ENCODE measurements at regions not wholly inside any gene's neighbourhood (a gene's known extent, or its start where the extent isn't known, plus 50 kb on each side); places are given as distances from the start of the nearest gene placed in this dataset.
"Not testable (repeated sequence)": the region's sequence is repeated elsewhere in the genome, so short reads cannot be mapped to it uniquely, and the experiment has no call there.

GRCh38 chr10:18868919-18869318 is 179.7 kb upstream of the MALRD1 start:
- DNase-seq (ENCODE audit: low read depth): no peak

DNA sequence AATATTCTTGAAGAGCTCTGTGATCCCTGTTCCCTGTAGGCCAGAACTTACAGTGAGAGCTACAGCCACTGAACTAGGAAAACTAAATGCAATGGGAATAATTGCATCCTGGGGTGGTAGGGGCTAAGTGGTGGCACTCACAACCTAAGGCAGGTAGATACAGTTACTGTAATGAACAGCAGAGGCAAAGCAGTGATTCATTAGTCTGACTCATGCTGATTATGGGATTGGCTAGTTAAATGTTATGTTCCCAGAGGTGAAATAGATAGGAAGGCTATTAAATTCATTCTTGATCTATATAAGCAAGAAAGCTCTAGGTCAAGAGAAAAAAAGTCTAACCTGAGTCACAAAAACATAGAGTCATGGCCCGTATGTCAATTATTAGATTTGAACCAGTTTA is 173.1 kb upstream of the MALRD1 start:
- no peak for DNase-seq (ENCODE audit: low read depth)

- DNase-seq (ENCODE audit: low read depth): no peak
Measured at GRCh38 chr10:18879284-18879683, 169.3 kb upstream of the MALRD1 start.

DNA sequence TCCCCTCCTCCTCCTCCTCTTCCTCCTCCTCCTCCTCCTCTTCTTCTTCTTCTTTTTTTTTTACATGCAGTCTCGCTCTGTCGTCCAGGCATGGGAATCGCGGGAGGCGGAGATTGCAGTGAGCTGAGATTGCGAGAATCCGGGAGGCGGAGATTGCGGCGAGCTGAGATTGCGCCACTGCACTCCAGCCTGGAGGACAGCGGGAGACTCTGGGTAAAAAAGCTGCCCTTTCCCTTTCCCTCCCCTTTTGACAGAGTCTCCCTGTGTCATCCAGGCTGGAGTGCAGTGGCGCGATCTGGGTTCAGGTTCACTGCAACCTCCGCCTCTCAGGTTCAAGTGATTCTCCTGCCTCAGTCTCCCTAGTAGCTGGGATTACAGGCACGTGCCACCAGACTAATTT is 168.1 kb upstream of the MALRD1 start:
- no peak for DNase-seq (ENCODE audit: low read depth)

DNA sequence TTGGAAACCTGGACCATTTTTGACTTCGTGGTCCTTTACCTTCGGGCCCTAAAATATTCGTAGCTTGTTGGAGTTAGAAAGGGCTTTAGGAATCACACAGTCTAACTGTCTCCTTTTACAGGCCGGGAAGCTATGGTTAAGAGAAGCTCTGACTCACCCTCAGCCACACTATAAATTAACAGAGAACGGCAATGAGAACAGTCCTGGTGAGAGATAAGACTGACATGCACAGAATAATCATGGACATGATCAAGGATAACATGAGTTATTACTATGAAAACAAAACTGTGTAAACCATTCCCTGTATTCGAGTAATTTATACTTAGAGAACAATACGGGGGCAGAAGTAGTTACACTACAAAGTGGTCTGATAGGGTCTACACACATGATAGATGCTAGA is 162.5 kb upstream of the MALRD1 start:
- DNase-seq (ENCODE audit: low read depth): no peak

- DNase-seq (ENCODE audit: low read depth): no peak
Measured at GRCh38 chr10:18906636-18907035, 142.0 kb upstream of the MALRD1 start.

GRCh38 chr10:18917431-18917830 is 131.2 kb upstream of the MALRD1 start:
- not testable (repeated sequence) for DNase-seq (ENCODE audit: low read depth)

DNA sequence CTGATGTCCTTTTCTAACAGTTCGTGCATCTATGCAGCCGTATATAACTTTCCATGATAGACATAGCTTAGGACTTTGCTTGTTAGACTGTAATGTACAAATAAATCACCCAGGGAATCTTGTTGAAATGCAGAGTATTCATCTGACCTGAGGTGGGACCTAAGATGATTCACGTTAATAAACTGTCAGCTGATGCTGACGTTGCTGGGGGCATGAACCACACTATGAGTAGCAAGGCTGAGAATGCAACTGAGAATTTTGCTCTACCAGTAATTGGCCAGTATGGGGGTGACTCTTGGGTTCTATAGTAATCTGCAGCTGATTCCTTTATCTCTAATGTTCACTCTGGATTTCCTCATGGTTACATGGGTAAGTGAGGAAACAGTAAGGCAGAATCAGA is 130.1 kb upstream of the MALRD1 start:
- DNase-seq (ENCODE audit: low read depth): no peak

DNA sequence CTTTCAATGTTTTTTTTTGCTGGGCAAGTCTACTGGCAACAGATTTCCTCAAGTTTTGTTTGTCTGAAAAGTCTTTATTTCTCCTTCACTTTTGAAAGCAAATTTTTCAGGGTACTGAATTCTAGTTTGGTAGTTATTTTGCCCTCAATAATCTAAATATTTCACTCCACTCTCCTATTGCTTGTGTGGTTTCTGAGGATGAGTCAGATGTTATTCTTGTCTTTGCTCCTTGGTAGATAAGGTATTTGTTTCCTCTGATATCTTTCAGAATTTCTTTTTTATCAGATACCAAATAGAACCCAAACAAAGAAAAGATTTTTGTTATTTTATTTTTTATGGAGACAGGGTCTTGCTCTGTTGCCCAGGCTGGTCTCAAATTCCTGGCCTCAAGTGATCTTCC is 99.2 kb upstream of the MALRD1 start:
- DNase-seq (ENCODE audit: low read depth): no peak

- DNase-seq (ENCODE audit: low read depth): not testable (repeated sequence)
Measured at GRCh38 chr10:18951072-18951823, 97.4 kb upstream of the MALRD1 start.

GRCh38 chr10:18955061-18955460 is 93.5 kb upstream of the MALRD1 start:
- DNase-seq (ENCODE audit: low read depth): no peak

GRCh38 chr10:18959369-18959768 is 89.2 kb upstream of the MALRD1 start:
- DNase-seq (ENCODE audit: low read depth): no peak

DNA sequence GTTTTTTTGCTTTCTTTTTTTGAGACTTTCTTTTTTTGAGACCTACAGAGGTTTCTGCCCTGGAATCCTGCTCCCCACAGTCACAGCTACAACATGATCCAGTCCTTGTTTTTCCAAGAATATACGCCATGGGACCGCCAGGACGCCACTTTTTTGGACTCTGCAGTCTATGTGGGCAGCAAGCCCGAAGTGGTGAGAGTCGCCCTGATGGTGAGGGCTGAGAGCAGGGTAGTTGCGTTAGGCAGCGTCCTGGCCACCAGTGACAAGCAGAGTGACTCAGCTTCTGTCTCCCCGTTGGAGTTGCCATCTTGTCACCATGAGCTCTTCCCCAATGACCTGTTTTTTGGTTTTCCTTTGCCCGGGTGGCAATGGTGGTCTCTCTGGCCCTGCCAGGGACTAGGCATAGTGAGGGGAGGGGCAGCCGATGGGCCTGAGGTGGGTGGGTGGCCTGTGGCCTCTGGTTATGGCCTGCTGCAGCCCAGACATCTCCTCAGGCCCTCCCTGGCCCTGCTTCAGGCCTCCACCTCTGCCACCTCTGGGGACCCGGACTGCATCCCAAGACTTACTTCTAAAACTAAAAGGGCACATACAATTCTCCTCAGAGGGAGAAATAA is 88.0 kb upstream of the MALRD1 start:
- DNase-seq (ENCODE audit: low read depth): no peak

- no peak for DNase-seq (ENCODE audit: low read depth)
Measured at GRCh38 chr10:18968159-18968558, 80.4 kb upstream of the MALRD1 start.

- DNase-seq (ENCODE audit: low read depth): no peak
Measured at GRCh38 chr10:18976696-18977251, 71.8 kb upstream of the MALRD1 start.

GRCh38 chr10:18980089-18980629 is 68.4 kb upstream of the MALRD1 start:
- no peak for DNase-seq (ENCODE audit: low read depth)

- DNase-seq (ENCODE audit: low read depth): no peak
Measured at GRCh38 chr10:18984531-18984930, 64.1 kb upstream of the MALRD1 start.

DNA sequence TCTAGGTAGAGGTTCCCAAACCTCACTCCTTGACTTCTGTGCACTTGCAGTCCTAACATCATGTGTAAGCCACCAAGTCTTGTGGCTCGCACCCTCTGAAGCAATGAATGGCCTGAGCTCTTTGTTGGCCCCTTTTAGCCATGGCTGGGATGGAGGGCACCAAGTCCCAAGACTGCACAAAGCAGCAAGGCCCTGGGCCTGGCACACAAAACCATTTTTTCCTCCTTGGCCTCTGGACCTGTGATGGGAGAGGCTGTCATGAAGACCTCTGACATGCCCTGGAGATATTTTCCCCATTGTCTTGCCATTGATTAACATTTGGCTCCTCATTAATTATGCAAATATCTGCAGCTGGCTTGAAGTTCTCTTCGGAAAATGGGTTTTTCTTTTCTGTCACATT is 60.3 kb upstream of the MALRD1 start:
- no peak for DNase-seq (ENCODE audit: low read depth)

Measured in LHCN-M2 (cell line).